ENCODE measurements at regions not wholly inside any gene's neighbourhood (a gene's known extent, or its start where the extent isn't known, plus 50 kb on each side); places are given as distances from the start of the nearest gene placed in this dataset.

- TF ChIP-seq HDAC2 (IDR thresholded peaks at IDR 0.05) (no peak), CTCF (IDR thresholded peaks at IDR 0.05) (no peak), POLR2A (IDR thresholded peaks at IDR 0.05; ENCODE audit: low read length) (no peak), TP53 (CRISPR knock-in tag; IDR thresholded peaks at IDR 0.05) (no peak), EP300 (IDR thresholded peaks at IDR 0.05) (no peak), JUNB (IDR thresholded peaks at IDR 0.05) (no peak), RNF2 (IDR thresholded peaks at IDR 0.05; ENCODE audit: borderline replicate concordance, low read depth) (no peak), CEBPB (IDR thresholded peaks at IDR 0.05) (no peak), JUN (IDR thresholded peaks at IDR 0.05) (no peak), RFX5 (IDR thresholded peaks at IDR 0.05) (no peak), POLR2AphosphoS2 (conservative IDR thresholded peaks at IDR 0.05; ENCODE audit: low read length) (no peak)
Observed at GRCh38 chr2:8518979-8519668, 162.7 kb upstream of the ID2 start.
